ENCODE measurements at regions not wholly inside any gene's neighbourhood (a gene's known extent, or its start where the extent isn't known, plus 50 kb on each side); places are given as distances from the start of the nearest gene placed in this dataset.
A peak's percentile ranks its signal among the peaks of the same experiment; 100 is the strongest.

DNA sequence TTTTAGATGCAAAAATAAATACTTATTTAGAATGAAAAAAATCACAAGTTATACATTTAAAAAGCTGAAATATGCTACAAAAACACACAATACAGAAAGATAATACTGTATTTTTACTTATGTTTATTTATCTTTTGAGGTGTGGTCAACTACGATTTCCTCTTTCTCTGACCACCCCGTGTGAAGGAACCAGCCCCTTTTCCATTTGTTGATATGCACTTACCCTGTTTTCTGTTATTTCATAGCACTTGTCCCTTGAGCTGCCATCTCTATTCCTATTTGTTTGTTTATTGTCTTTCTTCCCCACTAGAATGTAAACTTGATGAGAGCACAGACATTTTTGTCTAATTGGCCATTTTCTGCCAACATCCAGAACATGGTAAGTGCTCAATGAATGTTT, 460.5 kb upstream of the TRIB2 start:
- peaks cover 3% of the 10 kb centered on the region; the same call in 1 of the 2 replicates for H3K4me1 ChIP-seq
- no peaks in the 10 kb centered on the region for H3K36me3 ChIP-seq
- no peak overlapping the region for H3K4me3 ChIP-seq (ENCODE audit: low read depth, low read length)
- H3K9me3 ChIP-seq = no peaks in the 10 kb centered on the region
- TF ChIP-seq, protein P1, sequence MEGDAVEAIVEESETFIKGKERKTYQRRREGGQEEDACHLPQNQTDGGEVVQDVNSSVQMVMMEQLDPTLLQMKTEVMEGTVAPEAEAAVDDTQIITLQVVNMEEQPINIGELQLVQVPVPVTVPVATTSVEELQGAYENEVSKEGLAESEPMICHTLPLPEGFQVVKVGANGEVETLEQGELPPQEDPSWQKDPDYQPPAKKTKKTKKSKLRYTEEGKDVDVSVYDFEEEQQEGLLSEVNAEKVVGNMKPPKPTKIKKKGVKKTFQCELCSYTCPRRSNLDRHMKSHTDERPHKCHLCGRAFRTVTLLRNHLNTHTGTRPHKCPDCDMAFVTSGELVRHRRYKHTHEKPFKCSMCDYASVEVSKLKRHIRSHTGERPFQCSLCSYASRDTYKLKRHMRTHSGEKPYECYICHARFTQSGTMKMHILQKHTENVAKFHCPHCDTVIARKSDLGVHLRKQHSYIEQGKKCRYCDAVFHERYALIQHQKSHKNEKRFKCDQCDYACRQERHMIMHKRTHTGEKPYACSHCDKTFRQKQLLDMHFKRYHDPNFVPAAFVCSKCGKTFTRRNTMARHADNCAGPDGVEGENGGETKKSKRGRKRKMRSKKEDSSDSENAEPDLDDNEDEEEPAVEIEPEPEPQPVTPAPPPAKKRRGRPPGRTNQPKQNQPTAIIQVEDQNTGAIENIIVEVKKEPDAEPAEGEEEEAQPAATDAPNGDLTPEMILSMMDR (IDR thresholded peaks at IDR 0.05; ENCODE audit: low read depth, low read length) = no peak
- H3K27me3 ChIP-seq = no peaks in the 10 kb centered on the region
- DNase-seq = no peak

DNA sequence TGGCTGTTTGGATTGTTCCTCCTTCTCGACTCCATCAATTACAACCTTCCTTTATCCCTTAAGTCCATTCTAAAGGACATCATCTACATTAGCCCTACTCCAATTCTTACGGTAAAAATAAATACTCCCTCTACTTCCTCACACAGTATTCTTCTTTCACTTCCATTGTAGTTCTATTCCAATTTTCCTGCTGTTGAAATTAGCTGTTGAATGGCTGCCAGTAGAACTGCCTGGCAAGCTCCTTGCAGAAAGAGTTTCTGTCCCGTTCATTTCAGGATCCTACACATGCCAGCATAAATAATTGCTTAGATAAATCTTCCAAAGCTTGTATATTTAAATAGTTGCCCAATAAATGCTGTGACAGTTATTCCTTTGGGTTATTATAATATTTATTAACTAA, 459.3 kb upstream of the TRIB2 start:
- no peak for DNase-seq
- Histone ChIP-seq H3K36me3 (no peaks in the 10 kb centered on the region), H3K9me3 (no peaks in the 10 kb centered on the region), H3K27me3 (no peaks in the 10 kb centered on the region), H3K4me3 (ENCODE audit: low read depth, low read length) (no peak overlapping the region), H3K4me1 (peaks cover 2% of the 10 kb centered on the region; the same call in 1 of the 2 replicates)
- TF ChIP-seq, protein P1 (IDR thresholded peaks at IDR 0.05; ENCODE audit: low read depth, low read length) = no peak

DNA sequence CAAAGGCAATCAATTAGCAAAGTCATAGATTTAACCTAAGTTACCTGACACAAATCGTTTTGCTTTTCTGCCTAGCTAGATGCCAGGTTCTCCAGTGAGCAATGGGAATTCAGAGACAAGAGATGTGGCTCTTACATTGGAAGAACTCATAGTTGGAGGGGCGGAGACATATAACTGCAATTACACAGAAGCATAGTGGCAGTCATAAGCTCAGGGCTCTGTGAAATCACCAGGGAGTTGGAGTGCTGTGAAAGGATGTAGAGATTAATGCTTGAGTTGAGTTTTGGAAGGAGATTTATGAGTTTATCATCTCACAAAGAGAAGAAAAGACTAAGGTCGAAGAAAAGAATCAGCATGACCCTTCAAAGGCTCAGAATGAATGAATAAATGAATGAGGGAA, 457.2 kb upstream of the TRIB2 start:
- H3K4me3 ChIP-seq (ENCODE audit: low read depth, low read length) = no peak overlapping the region
- H3K4me1 ChIP-seq = peaks cover 9% of the 10 kb centered on the region; the same call in 1 of the 2 replicates
- TF ChIP-seq, protein P1 (IDR thresholded peaks at IDR 0.05; ENCODE audit: low read depth, low read length) = no peak
- no peak for DNase-seq
- no peaks in the 10 kb centered on the region for H3K27me3 ChIP-seq
- no peaks in the 10 kb centered on the region for H3K9me3 ChIP-seq
- H3K36me3 ChIP-seq = no peaks in the 10 kb centered on the region

DNA sequence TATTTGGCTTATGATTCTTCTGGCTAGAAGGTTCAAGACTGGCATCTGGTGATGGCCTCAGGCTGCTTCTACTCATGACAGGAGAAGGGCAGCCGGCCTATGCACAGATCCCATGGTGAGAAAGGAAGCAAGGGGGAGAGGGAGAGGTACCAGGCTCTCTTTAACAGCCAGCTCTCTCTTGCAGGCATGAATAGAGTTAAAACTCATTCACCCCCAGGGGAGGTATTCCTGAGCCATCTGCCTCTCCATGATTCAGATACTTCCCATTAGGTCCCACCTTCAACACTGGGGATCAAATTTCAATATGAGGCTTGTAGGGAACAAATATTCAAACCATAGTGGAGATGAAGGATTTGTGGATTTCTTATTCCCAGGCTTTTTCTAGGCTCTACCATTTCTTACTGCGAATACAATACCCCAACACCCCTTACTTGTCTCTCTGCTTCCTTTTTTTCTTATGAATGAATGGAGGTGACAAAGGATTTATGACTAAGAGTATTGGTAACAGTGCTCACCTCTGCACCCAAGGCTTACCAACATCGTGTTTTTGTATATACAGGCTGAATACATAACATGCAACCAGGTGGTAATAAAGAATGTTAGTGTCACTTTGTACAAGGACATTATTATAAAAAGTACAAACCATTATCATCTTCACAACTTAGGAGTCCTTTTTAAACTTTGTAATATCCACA, 454.6 kb upstream of the TRIB2 start:
- TF ChIP-seq, protein P1 (IDR thresholded peaks at IDR 0.05; ENCODE audit: low read depth, low read length) = no peak
- Histone ChIP-seq H3K4me1 (peaks cover 9% of the 10 kb centered on the region; the same call in 1 of the 2 replicates), H3K9me3 (no peaks in the 10 kb centered on the region; the same call in 1 of the 2 replicates), H3K4me3 (ENCODE audit: low read depth, low read length) (no peak overlapping the region), H3K27me3 (no peaks in the 10 kb centered on the region), H3K36me3 (no peaks in the 10 kb centered on the region)
- DNase-seq = peak; percentile 16

DNA sequence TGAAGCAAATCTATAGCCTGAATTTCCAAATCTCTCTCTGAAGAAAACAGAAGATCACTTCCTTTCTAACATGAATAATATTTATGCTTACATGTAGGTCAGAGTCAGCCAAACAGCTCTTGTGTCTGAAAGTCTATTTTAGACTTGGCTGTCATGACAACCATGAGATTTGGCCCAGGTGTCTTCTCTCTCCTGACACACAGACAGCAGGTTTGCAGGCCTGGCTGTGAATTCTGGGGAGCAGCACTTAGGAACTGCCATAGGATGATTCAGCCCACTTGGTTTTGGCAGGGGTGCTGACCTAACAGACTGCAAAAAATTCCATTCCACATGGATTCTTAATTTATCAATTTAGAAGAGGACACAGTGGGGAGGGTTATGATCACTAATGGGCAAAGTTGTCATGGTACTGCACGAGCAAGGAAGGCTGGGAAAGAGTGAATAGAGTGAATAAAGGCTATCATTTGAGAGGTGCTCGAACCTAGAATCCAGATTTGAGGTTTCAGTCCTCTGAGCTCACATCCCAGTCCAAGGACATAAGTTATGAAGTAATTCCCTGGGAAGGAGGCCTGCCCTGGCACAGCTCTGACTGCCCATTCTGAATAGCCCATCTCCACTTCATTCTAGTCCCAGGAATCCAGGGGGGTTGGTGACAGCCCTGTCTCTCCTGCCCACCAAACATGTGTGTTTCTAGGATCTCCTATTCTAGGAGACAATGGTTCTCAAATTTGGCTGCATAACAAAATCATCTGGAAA, 453.9 kb upstream of the TRIB2 start:
- Histone ChIP-seq H3K36me3 (no peaks in the 10 kb centered on the region), H3K9me3 (no peaks in the 10 kb centered on the region; the same call in 1 of the 2 replicates), H3K4me3 (ENCODE audit: low read depth, low read length) (no peak overlapping the region), H3K27me3 (no peaks in the 10 kb centered on the region), H3K4me1 (peaks cover 11% of the 10 kb centered on the region)
- DNase-seq = no peak
- TF ChIP-seq, protein P1 (IDR thresholded peaks at IDR 0.05; ENCODE audit: low read depth, low read length) = no peak

DNA sequence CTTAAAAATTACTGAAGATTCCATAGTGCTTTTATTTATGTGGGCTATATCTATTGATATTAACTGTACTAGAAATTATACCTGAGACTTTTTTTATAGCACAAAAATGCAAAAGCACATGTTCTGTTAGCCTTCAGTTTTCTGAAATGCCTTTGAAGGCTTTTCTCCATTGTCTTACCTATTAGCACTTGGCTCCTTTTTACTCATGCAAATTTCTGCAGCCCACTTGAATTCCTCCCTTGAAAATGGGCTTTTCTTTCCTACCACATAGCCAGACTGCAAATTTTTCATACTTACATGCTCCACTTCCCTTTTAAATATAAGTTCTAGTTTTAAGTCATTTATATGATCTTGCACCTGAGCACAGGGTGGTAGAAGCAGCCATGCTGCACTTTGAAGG, 453.0 kb upstream of the TRIB2 start:
- no peak overlapping the region for H3K4me3 ChIP-seq (ENCODE audit: low read depth, low read length)
- TF ChIP-seq, protein P1 (IDR thresholded peaks at IDR 0.05; ENCODE audit: low read depth, low read length) = no peak
- no peaks in the 10 kb centered on the region for H3K27me3 ChIP-seq
- no peak for DNase-seq
- peaks cover 19% of the 10 kb centered on the region for H3K4me1 ChIP-seq
- H3K9me3 ChIP-seq = no peaks in the 10 kb centered on the region; the same call in 1 of the 2 replicates
- H3K36me3 ChIP-seq = no peaks in the 10 kb centered on the region

Data from BE2C (cell line).